Activated CD8-positive, alpha-beta memory T cell treated with anti-CD3 and anti-CD28 coated beads, Interleukin-2, amount 10 ng/mL, durations not matched to agents 7 days and 5 days (primary cell): ENCODE measurements at regions not wholly inside any gene's neighbourhood (a gene's known extent, or its start where the extent isn't known, plus 50 kb on each side); places are given as distances from the start of the nearest gene placed in this dataset.
"Not testable (repeated sequence)": the region's sequence is repeated elsewhere in the genome, so short reads cannot be mapped to it uniquely, and the experiment has no call there.

ENCODE experiments used
- ATAC-seq: fragments of 150-1000 bp; cut with Tn5 transposase; one replicate; pipeline ENCODE4 v1.10.0; 2021; ENCODE audit warnings: moderate library complexity
- CTCF ChIA-PET: fragments of 350-600 bp; sonication (Branson Sonifier 250); formaldehyde crosslinking; loops from one replicate; lab custom pipeline; 2021; ENCODE audit warnings: antibody characterized with exemption; lab: Charles Lee
- DNase-seq: peaks from one replicate; pipeline ENCODE4 v3.0.0-alpha.2; 2020
- H3K27ac Mint-ChIP-seq: one replicate; pipeline ENCODE4 v1.8.0; 2021; ENCODE audit warnings: mild to moderate bottlenecking, mixed read lengths
- H3K27me3 Mint-ChIP-seq: one replicate; pipeline ENCODE4 v1.8.0; 2021; ENCODE audit warnings: mixed read lengths
- H3K36me3 Mint-ChIP-seq: one replicate; pipeline ENCODE4 v1.8.0; 2021; ENCODE audit warnings: mild to moderate bottlenecking, mixed read lengths
- H3K4me1 Mint-ChIP-seq: one replicate; pipeline ENCODE4 v1.8.0; 2021; ENCODE audit warnings: mixed read lengths
- H3K4me3 Mint-ChIP-seq: one replicate; pipeline ENCODE4 v1.8.0; 2021; ENCODE audit warnings: mild to moderate bottlenecking, moderate library complexity, mixed read lengths
- H3K9me3 Mint-ChIP-seq: one replicate; pipeline ENCODE4 v1.8.0; 2022; ENCODE audit warnings: low read depth, mixed read lengths

DNA sequence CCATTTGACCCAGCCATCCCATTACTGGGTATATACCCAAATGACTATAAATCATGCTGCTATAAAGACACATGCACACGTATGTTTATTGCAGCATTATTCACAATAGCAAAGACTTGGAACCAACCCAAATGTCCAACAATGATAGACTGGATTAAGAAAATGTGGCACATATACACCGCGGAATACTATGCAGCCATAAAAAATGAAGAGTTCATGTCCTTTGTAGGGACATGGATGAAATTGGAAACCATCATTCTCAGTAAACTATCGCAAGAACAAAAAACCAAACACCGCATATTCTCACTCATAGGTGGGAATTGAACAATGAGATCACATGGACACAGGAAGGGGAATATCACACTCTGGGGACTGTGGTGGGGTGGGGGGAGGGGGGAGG, 184.6 kb upstream of the MSX2 start:
- H3K27me3 Mint-ChIP-seq, H3K36me3 Mint-ChIP-seq, H3K27ac Mint-ChIP-seq, H3K9me3 Mint-ChIP-seq, DNase-seq, ATAC-seq, CTCF ChIA-PET, H3K4me3 Mint-ChIP-seq, H3K4me1 Mint-ChIP-seq: not testable (repeated sequence)

GRCh38 chr5:174542037-174542436, 182.3 kb upstream of the MSX2 start:
- H3K27me3 Mint-ChIP-seq = no peaks in the 10 kb centered on the region
- no peak overlapping the region for H3K4me3 Mint-ChIP-seq
- no peak for ATAC-seq
- no peaks in the 10 kb centered on the region for H3K4me1 Mint-ChIP-seq
- H3K9me3 Mint-ChIP-seq = peaks cover 8% of the 10 kb centered on the region
- no peaks in the 10 kb centered on the region for H3K36me3 Mint-ChIP-seq
- no peak for DNase-seq
- CTCF ChIA-PET = no interaction called here
- H3K27ac Mint-ChIP-seq = no peak overlapping the region

- ATAC-seq (no peak), DNase-seq (no peak)
- Mint-ChIP-seq H3K9me3 (peaks cover 8% of the 10 kb centered on the region), H3K4me1 (no peaks in the 10 kb centered on the region), H3K36me3 (no peaks in the 10 kb centered on the region), H3K27me3 (no peaks in the 10 kb centered on the region), H3K4me3 (no peak overlapping the region), H3K27ac (no peak overlapping the region)
- CTCF ChIA-PET = no interaction called here
Observed at GRCh38 chr5:174542471-174542870, 181.9 kb upstream of the MSX2 start.

GRCh38 chr5:174545926-174546325, 178.5 kb upstream of the MSX2 start:
- Mint-ChIP-seq H3K9me3 (no peaks in the 10 kb centered on the region), H3K36me3 (no peaks in the 10 kb centered on the region), H3K4me3 (no peak overlapping the region), H3K27ac (no peak overlapping the region), H3K4me1 (no peaks in the 10 kb centered on the region), H3K27me3 (no peaks in the 10 kb centered on the region)
- CTCF ChIA-PET = no interaction called here
- DNase-seq (no peak), ATAC-seq (no peak)

GRCh38 chr5:174547814-174548213, 176.6 kb upstream of the MSX2 start:
- H3K27me3 Mint-ChIP-seq = no peaks in the 10 kb centered on the region
- H3K4me3 Mint-ChIP-seq = no peak overlapping the region
- DNase-seq (no peak), ATAC-seq (no peak)
- CTCF ChIA-PET = no interaction called here
- H3K36me3 Mint-ChIP-seq = no peaks in the 10 kb centered on the region
- no peaks in the 10 kb centered on the region for H3K9me3 Mint-ChIP-seq
- no peak overlapping the region for H3K27ac Mint-ChIP-seq
- H3K4me1 Mint-ChIP-seq = no peaks in the 10 kb centered on the region

- no peak for DNase-seq
- Mint-ChIP-seq H3K4me3 (no peak overlapping the region), H3K9me3 (no peaks in the 10 kb centered on the region), H3K4me1 (no peaks in the 10 kb centered on the region), H3K27me3 (no peaks in the 10 kb centered on the region), H3K27ac (no peak overlapping the region), H3K36me3 (no peaks in the 10 kb centered on the region)
- CTCF ChIA-PET = no interaction called here
- ATAC-seq = no peak
Observed at GRCh38 chr5:174549254-174549653, 175.1 kb upstream of the MSX2 start.

DNA sequence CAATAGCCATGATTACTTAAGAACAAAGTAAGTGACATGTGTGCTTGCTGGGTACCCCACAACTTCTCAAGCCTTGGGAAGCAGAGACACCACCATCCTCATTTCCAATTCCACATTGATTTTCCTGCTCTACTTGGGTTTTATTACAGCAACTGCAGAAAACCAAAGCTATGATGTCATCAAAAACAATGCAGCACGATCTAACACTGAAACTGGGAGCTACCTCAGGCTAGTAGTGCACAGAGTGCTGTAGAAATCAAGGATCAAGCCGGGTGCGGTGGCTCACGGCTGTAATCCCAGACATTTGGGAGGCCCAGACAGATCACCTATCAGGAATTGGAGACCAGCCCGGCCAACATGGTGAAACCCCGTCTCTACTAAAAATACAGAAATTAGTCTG, 174.4 kb upstream of the MSX2 start:
- Mint-ChIP-seq H3K27ac (no peak overlapping the region), H3K4me3 (no peak overlapping the region), H3K27me3 (no peaks in the 10 kb centered on the region), H3K36me3 (no peaks in the 10 kb centered on the region), H3K4me1 (no peaks in the 10 kb centered on the region), H3K9me3 (no peaks in the 10 kb centered on the region)
- DNase-seq (no peak), ATAC-seq (no peak)
- CTCF ChIA-PET = no interaction called here

- peaks cover 6% of the 10 kb centered on the region for H3K9me3 Mint-ChIP-seq
- H3K27ac Mint-ChIP-seq = no peak overlapping the region
- ATAC-seq (no peak), DNase-seq (no peak)
- CTCF ChIA-PET = no interaction called here
- no peaks in the 10 kb centered on the region for H3K4me1 Mint-ChIP-seq
- no peak overlapping the region for H3K4me3 Mint-ChIP-seq
- no peaks in the 10 kb centered on the region for H3K27me3 Mint-ChIP-seq
- H3K36me3 Mint-ChIP-seq = no peaks in the 10 kb centered on the region
Observed at GRCh38 chr5:174552428-174552827, 172.0 kb upstream of the MSX2 start.

DNA sequence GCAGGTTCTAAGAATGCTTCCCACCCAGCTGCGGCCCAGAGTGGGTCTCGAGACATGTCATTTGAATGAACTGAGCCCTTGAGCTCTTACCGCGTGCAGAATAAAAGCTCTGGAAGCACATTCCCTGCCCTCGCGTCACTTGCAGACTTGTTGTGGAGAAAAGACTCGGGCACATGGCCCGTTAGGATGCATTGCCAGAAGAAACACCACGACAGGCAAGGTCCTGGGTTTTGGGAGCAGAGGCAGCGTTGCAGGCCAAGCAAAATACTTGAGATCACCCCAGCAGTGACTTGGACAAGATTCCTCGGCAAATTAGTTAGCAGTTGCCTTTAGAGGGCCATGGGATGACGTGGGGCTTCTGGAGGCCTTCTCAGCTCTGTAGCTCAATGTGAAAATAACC, 170.8 kb upstream of the MSX2 start:
- Mint-ChIP-seq H3K36me3 (no peaks in the 10 kb centered on the region), H3K4me3 (no peak overlapping the region), H3K9me3 (peaks cover 6% of the 10 kb centered on the region), H3K27ac (no peak overlapping the region), H3K27me3 (no peaks in the 10 kb centered on the region), H3K4me1 (no peaks in the 10 kb centered on the region)
- CTCF ChIA-PET = no interaction called here
- ATAC-seq (no peak), DNase-seq (no peak)

DNA sequence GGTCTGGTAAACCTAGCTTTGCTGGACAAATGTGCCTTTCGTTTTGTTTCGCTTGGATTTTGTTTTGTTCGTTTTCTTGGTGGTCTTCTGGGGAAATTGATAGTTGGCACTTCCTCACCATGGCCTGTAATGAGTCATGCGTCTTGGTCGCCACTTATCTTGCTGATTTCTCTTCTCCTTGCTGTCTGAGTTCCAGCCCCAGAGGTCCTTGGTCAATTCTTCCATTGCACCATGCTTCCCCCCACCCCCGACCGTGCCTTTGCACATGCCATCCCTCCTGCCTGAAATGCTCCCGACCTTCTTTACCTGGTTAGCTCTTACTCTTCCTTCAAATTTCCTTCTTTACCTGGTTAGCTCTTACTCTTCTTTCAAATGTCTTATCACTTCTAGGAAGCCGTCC, 168.7 kb upstream of the MSX2 start:
- H3K4me3 Mint-ChIP-seq = no peak overlapping the region
- H3K27me3 Mint-ChIP-seq = no peaks in the 10 kb centered on the region
- H3K4me1 Mint-ChIP-seq = no peaks in the 10 kb centered on the region
- no peak for DNase-seq
- peaks cover 6% of the 10 kb centered on the region for H3K9me3 Mint-ChIP-seq
- H3K27ac Mint-ChIP-seq = no peak overlapping the region
- no peaks in the 10 kb centered on the region for H3K36me3 Mint-ChIP-seq
- CTCF ChIA-PET = no interaction called here
- ATAC-seq = no peak

- Mint-ChIP-seq H3K27me3 (no peaks in the 10 kb centered on the region), H3K4me1 (no peaks in the 10 kb centered on the region), H3K9me3 (peaks cover 6% of the 10 kb centered on the region), H3K27ac (no peak overlapping the region), H3K4me3 (no peak overlapping the region), H3K36me3 (no peaks in the 10 kb centered on the region)
- ATAC-seq (no peak), DNase-seq (no peak)
- CTCF ChIA-PET = no interaction called here
Observed at GRCh38 chr5:174556756-174557155, 167.6 kb upstream of the MSX2 start.

DNA sequence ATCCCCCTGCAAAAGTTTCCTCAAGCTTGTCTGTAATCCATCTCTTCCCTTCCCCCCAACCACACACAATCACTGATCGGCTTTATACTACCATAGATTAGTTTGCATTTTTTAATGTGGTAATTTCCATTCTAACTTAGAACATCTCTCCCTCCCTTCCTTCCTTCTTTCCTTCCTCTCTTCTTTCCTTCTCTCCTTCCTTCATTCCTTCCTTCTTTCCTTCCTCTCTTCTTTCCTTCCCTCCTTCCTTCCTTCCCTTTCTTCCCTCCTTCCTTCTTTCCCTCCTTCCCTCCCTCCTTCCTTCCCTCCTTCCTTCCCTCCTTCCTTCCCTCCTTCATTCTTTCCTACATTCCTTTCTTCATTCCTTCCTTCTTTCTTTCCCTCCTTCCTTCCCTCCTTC, 166.2 kb upstream of the MSX2 start:
- Mint-ChIP-seq H3K4me1 (no peaks in the 10 kb centered on the region), H3K4me3 (no peak overlapping the region), H3K27ac (no peak overlapping the region), H3K9me3 (peaks cover 6% of the 10 kb centered on the region), H3K27me3 (no peaks in the 10 kb centered on the region), H3K36me3 (no peaks in the 10 kb centered on the region)
- ATAC-seq (no peak), DNase-seq (no peak)
- CTCF ChIA-PET = no interaction called here

- Mint-ChIP-seq H3K4me1 (no peaks in the 10 kb centered on the region), H3K4me3 (no peak overlapping the region), H3K27ac (no peak overlapping the region), H3K36me3 (no peaks in the 10 kb centered on the region), H3K9me3 (peaks cover 6% of the 10 kb centered on the region), H3K27me3 (no peaks in the 10 kb centered on the region)
- ATAC-seq (no peak), DNase-seq (no peak)
- CTCF ChIA-PET = no interaction called here
Observed at GRCh38 chr5:174559141-174559540, 165.2 kb upstream of the MSX2 start.

DNA sequence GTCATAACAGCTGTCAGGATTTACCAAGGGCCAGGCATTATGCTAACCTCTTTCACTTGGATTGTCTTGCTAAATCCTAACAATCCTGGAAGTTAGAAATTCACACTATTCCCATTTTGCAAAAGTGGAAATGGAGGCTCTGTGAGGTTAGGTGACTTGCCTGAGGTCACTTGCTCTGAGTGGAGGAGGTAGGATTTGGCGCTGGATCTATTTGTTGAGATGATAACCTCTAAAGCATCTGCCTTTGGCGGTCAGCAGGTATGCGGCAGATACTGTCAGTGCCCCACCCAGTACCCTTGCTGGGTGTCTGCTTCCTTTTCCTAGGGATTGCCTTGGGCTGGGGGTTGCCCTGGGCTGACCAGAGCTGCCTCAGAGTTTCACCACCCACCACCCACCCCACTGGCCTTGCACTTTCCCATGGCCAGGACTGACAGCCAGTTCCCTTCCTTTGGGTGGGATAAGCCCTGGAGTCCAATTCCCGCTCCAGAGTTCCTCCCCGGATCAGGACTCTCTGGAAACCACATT, 164.8 kb upstream of the MSX2 start:
- CTCF ChIA-PET = no interaction called here
- ATAC-seq = no peak

GRCh38 chr5:174560861-174561260, 163.5 kb upstream of the MSX2 start:
- H3K4me3 Mint-ChIP-seq = no peak overlapping the region
- CTCF ChIA-PET = no interaction called here

More for the DNA sequence above, 164.8 kb upstream of the MSX2 start:
- Mint-ChIP-seq H3K27ac (no peak overlapping the region), H3K27me3 (no peaks in the 10 kb centered on the region), H3K4me1 (no peaks in the 10 kb centered on the region), H3K36me3 (no peaks in the 10 kb centered on the region), H3K9me3 (peaks cover 6% of the 10 kb centered on the region), H3K4me3 (no peak overlapping the region)
- no peak for DNase-seq

More at GRCh38 chr5:174560861-174561260, 163.5 kb upstream of the MSX2 start:
- Mint-ChIP-seq H3K27me3 (no peaks in the 10 kb centered on the region), H3K9me3 (peaks cover 4% of the 10 kb centered on the region), H3K36me3 (no peaks in the 10 kb centered on the region), H3K4me1 (no peaks in the 10 kb centered on the region), H3K27ac (no peak overlapping the region)
- ATAC-seq (no peak), DNase-seq (no peak)
